GM21390 (cell line): ENCODE measurements at regions not wholly inside any gene's neighbourhood (a gene's known extent, or its start where the extent isn't known, plus 50 kb on each side); places are given as distances from the start of the nearest gene placed in this dataset.
"Not testable (repeated sequence)": the region's sequence is repeated elsewhere in the genome, so short reads cannot be mapped to it uniquely, and the experiment has no call there.

Source experiments
- ATAC-seq: cut with Tn5 transposase; IDR thresholded peaks from one replicate; pipeline ENCODE4 v1.9.1; 2021; ENCODE audit not compliant: unreplicated experiment

DNA sequence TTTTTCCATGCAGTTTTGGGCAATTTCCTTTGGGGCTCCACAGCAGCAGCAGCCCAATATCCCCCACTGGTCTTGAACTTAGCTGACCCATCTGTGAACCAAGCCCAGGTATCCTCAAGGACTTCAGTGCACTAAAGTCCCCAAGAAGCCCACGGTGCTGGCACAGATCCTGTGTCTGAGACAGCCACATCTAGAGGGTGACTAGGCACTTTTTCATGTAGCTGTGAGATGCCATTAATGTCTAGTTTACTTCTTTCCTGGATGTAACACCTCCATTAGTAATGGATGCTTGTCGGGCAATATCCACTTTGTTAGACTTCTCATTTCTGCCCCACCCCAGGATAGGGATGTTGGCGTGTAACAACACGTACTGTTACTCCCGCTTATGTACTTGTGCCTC lies 117.9 kb downstream of the GPCPD1 start:
- no peak for ATAC-seq

DNA sequence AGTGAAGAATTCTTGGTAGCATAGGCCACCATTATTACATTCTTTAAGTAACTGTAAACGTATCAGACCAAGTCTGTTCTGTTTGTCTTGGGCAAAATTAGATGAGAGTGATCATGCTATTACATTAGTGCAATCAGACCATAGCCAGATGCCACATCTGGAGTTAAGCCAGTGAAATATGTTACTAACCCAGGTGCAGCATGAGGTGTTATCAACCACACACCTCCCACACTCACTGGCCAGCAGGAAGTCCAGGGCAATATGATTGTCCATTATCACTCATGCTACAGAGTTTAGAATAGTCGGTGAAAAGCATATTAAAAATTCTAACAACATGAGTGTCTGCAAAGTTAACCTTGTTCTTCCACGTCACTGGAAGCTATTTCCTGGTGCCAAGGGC lies 119.4 kb downstream of the GPCPD1 start:
- ATAC-seq: no peak

DNA sequence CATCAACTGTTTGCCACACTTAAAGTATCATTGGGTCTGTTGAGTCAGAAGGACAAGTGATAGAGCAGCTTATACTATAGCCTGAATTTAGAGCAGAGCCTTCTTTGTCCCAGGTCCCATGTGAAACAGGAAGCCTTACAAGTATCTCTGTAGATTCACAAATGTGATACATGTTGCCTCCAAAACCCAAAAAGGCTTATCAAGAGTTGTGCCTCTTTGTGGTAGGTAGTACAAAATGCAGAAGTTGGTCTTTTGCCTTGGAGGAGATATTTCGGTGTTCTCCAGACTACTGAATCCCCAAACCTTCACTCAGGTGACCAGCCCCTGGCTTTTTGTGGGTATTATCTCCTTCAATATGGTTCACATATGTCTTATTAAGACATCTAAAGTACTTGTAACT lies 121.2 kb downstream of the GPCPD1 start:
- ATAC-seq: no peak

DNA sequence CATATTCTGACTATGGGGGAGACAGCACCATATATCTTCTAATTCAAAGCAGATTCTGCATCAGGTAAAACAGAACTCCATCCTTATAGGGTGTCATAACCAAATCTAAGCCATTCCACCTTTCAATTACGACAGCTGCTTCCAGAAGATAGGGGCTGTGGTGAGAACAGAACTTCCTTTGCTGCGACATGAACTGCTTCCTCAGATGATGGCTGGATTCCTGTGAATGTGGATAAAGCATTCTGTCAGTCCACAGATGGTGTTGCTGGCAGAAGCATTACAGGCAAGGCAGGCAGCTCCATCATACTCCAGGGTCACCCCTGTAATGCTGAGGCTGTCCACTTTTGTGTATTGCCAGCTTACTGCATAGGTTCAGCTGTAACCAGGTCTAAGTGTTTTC lies 122.0 kb downstream of the GPCPD1 start:
- ATAC-seq: no peak

DNA sequence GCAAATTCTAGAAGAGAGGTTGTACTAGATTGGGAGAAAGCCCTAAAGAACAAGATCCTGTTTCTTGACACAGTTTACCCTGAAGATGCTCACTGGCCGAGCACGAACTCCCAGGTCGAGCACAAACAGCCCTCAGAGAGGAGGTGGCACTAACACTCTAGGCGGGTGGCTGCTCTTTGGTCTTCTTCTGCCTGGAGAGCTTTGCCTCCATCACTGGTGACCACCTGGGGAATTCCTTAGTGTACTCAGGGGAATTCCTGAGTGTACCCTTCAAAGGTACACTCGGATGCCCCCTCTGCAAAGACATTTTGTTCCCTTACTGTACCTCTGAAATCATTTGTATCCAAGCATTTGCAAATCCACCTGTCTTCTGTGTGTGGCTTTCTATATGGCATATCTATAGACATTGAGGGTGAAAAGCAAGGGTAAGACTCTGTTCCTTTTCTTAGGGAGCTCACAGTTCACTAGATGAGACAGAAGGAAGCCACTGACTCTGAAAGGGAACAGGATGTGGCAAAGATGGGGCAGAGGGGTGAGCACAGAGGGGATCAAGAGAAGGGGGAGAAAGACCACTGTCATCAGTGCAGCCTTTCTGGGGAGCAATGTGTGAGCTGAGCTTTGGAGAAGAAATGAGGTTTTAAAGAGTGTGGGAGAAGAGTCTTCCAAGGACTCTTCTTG lies 124.3 kb downstream of the GPCPD1 start:
- no peak for ATAC-seq

DNA sequence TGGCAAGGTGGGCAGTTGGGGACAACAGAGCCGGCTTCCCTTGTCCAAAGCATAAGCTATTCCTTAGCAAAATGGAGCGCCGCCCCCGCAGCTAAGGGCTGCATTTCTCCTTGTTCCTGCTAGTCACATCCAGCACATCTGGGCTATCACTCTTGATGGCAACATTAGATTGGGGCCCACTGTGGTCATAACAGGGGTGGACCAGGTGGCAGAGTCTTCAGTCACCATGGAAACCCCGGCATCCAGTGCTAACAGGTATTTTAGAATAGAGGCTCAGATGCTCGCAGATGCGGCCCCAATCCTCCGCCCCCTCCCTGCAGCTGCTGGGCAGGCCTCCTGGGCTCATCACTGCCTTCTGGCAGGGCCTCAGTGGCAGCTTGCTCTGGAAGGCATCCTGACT lies 125.9 kb downstream of the GPCPD1 start:
- ATAC-seq: no peak

DNA sequence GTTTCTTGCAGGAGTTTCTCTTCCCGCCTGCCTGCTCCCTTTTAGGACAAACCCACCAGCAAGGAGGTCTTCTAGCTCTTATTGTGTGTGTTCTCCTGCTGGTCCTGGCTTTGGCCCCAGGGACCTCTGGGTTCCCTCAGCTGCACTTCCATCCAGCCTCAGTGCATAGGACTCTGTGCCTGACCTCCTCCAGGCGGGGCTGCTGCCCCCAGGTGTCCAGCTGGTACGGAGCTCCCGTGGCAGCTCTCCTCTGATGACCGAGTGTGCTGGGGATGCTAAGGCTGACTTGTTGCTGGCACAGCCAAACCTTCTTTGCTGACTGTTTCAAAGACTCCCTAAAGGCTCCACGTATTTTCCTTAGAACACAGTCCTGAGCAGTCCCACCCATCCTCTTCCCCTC lies 126.5 kb downstream of the GPCPD1 start:
- ATAC-seq: no peak

DNA sequence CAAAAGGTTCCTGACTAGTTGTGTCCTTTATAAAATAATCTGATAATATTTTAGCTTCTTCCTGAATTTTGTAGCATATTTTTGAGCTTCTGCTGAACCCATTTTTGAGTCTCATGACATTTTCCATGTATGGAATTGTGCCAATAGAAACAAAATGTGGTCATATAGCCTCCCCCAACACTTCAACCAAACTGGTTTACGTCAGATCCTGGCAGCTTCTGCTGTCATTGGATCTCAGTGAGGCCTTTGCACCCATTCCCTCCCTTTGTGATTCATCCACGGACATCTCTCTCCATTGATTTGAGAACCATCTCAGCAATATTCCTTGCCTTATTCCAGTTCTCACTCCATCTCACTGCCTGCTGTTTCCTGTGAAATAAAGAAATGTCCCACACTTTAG lies 128.0 kb downstream of the GPCPD1 start:
- no peak for ATAC-seq

DNA sequence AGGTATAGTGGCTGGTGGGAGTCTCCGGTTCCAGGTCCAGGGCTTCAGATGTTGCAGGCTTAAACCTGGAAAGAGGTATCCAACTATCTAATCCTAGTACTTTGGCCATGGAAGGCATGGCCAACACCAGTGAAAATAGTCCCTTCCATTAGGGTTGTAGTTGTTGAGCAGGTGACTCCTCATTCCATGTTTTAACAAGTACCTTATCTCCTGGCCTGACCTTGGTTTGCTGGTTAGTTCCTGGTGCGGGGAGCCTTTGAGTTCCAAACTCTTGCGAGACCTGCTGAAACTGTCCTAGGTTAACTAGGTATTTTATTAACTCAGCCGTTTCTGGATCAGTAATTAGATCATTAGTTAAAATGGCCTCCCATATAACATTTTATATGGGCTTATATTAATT lies 128.9 kb downstream of the GPCPD1 start:
- no peak for ATAC-seq

DNA sequence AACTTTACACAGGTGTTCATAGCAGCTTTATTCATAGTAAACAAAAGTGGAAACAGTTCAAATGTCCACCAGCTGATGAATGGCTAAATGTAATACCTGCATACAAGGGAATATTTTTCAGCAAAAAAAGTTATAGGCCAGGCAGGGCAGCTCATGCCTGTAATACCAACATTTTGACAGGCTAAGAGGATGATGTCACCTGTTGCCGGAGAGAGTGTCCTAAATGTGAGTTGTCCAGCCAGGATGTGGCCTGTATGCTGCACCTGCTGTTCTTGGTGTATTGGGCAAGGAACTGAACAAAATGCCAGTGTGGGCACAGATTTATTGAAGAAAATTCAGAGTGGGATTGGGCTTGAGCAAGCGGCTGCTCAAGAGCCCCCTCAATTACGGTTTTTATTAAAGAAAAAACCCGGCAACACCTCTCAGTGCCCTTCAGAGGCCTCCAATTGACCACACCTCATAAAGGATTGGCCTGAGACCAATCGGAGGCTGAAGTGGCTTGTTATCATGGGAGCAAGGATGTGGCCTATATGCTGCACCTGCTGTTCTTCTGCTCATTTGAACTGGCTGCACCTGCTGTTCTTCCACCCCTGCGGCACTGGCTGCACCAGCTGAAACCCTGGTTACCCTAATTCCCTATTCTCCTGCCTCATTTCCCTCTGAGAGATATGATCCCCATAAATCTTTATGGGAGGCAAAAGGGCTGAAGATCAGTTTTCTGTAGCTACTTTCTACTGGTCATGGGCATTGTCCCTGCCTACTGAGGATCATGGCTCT lies 129.8 kb downstream of the GPCPD1 start:
- ATAC-seq: no peak

DNA sequence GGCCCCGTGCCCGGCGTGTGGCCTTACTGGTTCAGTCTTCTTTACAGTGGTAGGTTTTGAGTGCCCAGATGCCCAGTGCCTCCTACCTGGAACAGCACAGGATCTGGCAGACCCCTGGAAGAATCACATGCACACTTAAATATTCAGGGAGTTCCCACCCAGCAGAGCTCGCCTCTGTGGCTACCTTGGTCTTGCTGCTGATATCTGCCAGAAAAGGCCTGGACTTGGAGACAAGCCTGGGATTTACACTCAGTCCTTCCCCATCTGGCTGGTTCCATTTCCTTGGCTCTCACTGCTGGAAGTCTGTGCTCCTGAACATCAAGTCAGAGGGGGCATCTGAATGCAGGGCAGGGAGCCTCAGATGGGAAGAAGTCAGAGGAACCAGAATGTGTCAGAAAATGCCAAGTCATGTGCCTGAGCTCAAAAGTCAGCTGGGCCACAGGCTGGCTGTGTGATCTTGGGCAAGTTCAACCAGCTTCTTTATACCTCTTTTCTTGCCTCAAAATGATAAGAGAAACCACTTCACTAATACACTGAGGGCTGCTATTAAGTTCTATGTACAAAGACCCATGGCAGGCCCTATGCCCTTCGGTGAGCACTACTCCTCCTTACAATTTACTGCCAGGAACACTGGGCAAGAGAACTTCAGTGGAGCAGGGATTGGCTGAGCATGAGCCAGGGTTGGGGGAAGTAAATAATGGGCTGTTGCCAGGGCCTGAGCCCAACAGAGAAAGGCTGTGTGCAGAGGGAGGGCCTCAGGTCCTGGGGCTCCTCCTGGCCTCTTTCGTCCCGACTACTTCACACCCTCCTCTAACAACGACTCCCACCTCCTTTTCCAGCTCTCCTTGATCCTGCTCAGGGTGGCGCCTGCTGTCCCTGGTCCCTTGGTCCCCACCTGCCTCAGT lies 135.9 kb downstream of the GPCPD1 start:
- no peak for ATAC-seq

DNA sequence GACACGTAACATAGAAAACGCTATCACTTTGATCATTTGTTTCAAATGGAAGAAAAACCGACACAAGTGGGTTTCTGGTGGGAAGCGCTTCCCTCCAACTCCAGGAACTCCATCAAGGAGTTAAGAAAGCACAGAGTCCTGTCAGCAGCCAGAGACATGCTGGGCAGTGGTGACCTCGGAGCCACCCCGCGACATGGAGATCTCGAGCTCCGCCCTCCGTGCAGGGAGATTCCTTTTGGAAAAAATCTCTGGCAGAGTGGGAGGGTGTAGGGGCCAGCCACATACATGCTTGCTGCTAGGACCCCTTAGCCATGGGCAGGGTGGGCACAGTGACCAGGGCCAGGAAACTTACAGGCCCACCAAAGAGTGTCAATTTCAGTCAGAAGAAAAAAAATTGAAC lies 138.9 kb downstream of the GPCPD1 start:
- ATAC-seq: not testable (repeated sequence)

DNA sequence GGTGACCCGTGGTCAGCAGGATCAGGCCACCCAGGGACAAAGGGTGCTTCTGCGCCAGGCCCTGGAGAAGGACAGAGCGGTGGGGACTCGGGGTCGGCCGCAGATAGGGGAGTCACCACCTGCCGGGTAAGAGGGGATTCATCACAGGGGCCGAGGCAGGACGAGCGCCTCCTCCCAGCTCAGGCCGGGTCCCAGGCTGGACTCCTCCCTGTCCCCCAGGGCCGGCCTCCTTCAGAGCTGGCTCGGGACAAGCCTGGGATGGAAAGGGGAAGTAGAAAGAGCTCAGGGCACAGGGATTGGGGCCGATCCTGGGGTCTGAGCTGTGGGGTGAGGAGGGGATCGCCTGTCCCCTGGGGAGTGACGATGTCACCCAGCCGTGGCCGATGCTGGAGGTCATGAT lies 139.4 kb downstream of the GPCPD1 start:
- no peak for ATAC-seq

DNA sequence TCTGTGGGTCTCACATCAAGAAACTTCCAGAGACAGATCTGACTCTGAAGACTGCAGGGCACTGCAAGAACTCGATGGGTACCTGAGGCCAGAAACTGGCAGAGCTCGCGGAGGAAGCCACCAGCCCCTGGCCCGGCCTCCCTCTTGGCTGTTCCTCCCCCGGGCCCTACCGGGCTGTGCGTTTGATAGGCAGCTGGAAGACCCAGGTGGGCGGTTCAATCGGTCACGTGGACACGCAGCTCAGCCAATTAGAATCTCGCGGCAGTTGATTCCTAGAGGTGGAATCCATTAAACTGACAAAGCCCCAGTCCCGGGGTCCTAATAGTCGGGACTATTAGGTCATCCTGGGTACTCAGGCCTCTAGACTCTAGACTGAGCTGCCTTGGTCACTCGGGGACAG lies 139.9 kb downstream of the GPCPD1 start:
- ATAC-seq: no peak

DNA sequence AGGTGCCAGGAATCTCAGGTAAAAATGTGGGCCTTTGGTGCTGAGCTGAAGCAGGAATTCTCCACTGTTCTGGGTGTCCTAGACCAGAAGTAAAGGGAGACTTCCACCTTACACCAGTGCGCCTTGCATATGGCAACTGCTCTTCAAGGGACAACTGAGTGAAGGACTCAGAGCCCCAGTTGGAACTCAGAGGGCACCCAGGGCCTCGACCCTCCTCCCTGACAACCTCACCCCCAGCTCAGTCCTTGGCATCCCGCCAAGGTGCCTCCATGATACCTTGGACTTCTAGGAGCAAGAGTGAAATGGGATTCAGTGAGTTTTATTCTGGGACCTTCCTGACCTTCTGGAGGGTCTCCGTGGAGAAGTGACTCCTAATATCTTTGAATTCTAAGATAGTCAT lies 140.3 kb downstream of the GPCPD1 start:
- ATAC-seq: no peak

DNA sequence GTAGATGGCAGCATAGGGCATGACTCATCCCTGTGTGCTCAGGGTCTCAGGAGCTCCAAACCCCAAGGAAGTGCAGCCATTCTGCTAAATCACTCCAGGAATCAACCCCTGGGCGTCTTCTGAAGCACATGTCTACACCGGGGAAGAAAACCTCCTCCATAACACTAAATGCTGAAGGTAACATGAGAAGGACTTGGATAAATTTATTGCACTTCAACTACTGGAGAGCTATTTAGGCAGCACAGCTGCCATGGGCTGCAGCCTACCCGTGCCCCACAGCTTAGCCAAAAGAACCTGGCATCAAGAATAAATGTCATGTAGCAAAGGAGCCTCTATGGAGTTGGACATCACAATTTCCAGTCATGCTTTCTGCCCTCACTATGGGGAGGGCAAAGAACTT lies 141.7 kb downstream of the GPCPD1 start:
- no peak for ATAC-seq

DNA sequence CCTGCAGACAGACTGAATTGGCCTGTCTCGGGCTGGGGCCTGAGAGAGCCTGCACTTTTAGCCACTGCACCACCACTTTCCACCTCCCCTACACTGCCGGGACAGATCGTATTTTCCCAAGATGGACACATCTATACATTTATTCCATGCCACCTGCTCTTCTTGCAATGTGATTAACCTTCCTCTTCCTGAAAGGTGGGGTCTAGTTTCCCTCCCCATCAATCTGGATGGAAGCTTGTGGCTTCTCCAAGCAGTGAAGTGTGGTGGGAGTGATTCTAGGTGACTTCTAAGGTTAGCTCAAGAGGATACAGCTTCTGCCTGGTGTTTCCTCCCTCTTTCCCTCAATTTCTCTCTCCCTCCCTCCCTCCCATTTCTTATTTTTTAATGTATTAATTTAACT lies 143.7 kb downstream of the GPCPD1 start:
- ATAC-seq: no peak

DNA sequence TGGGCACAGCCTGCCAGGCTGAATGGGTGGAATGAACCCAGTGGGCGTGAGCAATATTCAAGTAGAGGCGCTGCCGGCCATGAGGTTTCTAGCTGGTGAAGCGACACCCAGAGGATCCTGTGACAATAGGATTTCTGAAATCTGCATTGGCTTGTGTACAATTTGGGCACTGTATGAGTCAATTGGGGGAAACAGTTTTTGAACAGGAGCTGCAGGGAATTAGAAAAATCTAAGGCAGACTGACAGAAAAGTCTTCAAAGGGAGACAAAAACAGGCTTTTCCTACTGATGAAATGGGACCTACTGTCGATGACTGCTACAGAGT lies 145.2 kb downstream of the GPCPD1 start:
- no peak for ATAC-seq

DNA sequence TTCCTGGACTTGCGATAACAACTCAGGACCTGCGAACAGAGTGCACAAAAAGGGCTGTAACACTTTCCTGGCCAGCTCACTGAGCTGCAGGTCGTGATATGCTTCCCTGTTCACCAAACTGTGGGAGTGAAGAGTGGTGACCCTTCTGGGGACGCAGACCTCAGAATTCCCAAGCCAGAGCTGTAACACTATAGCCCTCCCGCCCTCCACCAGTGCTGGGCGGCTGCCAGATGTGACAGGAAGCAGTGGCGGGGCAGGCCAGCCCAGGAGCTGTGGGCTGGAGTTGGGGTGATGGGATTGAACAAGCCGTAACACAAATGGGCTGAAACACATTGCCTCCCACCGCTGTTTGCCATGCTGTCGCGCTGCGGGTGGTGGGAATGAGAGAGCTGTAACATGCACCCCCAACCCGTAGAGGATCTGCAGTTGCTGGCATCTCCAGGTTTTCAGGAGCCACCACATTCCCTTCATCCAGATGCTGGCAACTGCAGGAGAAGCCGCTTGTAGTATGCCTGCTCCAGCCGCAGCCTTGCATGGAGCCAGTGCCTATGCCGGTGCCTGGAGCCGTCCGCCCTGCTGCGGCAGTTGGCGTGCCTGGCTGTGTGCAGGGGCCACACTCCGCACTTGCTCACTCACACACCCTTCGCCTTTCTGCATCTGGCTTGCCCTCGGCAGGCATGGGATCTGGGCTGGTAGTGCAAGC lies 145.8 kb downstream of the GPCPD1 start:
- no peak for ATAC-seq

DNA sequence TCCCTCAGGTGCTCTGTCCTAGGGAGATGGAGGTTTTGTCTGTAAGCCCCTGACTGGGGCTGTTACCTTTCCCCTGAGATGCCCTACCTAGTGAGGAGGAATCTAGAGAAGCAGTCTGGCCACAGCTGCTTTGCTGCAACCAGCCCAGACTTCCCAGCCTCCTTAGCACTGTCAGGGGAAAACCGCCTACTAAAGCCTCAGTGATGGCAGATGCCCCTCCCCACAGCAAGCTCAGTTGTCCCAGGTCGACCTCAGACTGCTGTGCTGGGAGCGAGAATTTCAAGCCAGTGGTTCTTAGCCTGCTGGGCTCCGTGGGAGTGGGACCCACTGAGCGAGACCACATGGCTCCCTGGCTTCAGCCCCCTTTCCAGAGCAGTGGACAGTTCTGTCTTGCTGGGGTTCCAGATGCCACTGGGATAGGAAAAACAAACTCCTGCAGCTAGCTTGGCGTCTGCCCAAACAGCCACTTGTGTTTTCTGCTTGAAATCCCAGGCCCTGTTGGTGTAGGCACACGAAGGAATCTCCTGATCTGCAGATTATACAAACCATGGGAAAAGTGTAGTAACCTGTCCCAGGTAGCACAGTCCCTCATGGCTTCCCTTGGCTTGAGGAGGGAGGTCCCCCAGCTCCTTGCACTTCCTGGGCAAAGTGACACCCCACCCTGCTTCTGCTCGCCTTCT lies 146.4 kb upstream of the PROKR2 start:
- ATAC-seq: no peak

DNA sequence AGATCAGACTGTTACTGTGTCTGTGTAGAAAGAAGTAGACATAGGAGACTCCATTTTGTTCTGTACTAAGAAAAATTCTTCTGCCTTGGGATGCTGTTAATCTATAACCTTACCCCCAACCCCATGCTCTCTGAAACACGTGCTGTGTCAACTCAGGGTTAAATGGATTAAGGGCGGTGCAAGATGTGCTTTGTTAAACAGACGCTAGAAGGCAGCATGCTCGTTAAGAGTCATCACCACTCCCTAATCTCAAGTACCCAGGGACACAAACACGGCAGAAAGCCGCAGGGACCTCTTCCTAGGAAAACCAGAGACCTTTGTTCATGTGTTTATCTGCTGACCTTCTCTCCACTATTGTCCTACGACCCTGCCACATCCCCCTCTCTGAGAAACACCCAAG lies 137.0 kb upstream of the PROKR2 start:
- ATAC-seq: not testable (repeated sequence)
